NCI-H187 treated with DMSO at 0.1 percent for 48 hours (cell line): ENCODE measurements at regions not wholly inside any gene's neighbourhood (a gene's known extent, or its start where the extent isn't known, plus 50 kb on each side); places are given as distances from the start of the nearest gene placed in this dataset.

Source experiments
- DNase-seq: peaks from one replicate; lab custom pipeline; 2025; lab: John Stamatoyannopoulos, UW

DNA sequence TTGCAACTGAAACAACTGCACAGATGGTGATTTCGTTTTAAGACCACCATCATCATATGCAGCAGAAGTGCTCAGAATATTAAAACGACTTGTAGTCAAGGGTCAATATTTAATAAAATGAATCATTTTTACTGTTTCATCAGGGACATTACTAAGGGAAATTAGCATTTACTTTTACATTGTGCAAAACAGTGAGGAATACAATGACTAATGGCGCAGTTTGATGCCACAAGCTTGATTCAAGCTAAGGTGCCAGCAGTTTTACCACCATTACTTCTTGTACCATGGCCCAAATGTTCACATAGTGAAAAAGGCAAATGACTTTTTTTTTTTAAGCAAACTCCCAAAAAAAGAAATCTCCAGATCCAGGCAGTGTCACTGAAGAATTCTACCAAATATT is 277.4 kb upstream of the CHRNA7 start:
- DNase-seq = no peak

DNA sequence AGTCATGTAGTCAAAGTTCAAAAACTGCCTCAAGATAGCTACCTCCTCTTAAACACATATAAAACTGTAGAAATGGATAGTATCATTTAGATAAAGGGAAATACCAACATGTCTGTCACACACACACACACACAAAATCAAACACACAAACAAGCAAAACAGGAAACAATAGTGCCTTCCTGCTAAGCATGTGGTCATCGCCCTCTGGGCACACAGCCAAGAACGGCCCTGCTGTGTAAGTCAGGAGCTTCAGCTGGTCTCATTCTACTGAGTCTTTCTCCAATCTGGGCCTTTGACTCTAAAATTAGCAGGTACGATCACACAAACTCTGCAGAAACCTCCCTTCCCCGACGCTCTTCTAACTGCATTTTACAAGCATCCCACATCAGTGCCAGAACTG is 272.2 kb upstream of the CHRNA7 start:
- DNase-seq = no peak

DNA sequence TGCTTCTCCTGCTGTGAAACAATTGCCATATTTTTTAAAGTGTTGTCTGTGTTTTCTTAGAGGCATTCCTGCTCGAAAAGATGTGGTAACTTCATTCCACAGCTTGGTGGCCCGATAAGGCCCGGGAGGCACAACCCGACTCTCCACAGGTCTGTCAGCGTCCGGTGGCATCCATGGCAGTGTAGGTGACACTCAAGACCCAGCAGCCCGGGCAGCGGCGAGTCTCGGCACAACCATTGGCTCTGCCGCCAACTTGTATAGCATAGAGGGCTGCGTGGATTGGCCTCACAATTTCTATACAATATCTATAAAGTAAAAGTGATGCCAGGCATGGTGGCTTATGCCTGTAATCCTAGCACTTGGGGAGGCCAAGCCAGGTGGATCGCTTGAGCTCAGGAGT is 262.3 kb upstream of the CHRNA7 start:
- no peak for DNase-seq

DNA sequence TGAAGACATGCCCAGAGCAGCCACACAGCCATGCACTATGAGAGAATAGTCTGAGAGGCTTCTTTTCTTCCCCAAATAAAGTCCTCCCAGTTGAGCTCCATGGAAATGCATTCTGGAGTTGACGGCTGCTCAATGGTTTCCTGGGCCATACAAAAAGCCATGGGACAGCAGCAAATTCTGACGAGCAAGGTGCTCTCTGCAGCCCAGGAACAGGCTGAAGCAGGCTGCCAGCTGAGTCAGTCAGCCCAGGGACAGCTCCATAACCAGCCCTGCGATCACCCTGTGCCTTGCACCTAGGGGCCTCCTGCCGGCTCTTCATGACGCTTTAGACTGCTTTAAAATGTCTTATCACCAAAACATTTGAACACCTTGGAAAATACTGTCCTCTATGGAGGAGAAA is 256.3 kb upstream of the CHRNA7 start:
- no peak for DNase-seq

GRCh38 chr15:31776039-31776438 is 254.3 kb upstream of the CHRNA7 start:
- no peak for DNase-seq

DNA sequence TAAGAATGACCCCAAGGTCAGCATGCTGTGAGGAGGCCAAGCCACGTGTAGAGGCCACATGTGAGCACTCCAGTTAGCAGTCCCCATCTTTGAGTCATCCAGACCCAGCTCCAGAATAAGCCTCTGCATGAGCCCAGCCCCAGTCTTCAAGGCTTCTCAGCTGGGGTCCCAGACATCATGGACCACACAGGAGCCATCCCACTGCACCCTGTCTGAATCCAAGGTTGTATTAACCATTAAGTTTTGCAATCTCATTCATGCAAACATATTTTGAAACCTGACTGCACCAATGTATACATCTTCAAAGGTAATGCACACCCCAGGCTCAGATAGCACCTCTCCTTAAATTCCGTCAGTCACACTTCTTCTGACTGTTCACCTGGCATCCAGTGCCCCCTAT is 249.1 kb upstream of the CHRNA7 start:
- DNase-seq = no peak

GRCh38 chr15:31782016-31782783 is 248.1 kb upstream of the CHRNA7 start:
- no peak for DNase-seq

- DNase-seq = no peak
Measured at GRCh38 chr15:31782951-31783350, 247.4 kb upstream of the CHRNA7 start.

- DNase-seq = no peak
Measured at GRCh38 chr15:31786360-31786759, 244.0 kb upstream of the CHRNA7 start.

- DNase-seq = no peak
Measured at GRCh38 chr15:31788104-31788503, 242.2 kb upstream of the CHRNA7 start.

GRCh38 chr15:31792611-31793199 is 237.6 kb upstream of the CHRNA7 start:
- no peak for DNase-seq

DNA sequence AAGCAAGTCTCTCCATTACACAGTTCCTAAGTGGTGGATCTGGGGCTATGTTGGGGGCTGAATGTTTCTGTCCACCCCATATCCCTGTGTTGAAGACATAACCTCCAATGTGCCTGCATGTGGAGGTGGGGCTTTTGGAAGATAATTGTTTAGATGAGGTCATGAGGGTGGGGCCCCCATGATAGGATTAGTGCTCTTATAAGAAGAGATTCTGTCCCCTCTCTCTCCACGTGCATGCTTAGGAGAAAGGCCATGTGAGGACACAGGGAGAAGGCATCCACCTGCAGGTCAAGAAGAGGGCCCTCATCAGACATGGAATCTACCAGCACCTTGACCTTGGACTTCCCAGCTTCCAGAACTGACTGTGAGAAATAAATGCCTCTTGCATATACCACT is 231.0 kb upstream of the CHRNA7 start:
- DNase-seq = no peak

DNA sequence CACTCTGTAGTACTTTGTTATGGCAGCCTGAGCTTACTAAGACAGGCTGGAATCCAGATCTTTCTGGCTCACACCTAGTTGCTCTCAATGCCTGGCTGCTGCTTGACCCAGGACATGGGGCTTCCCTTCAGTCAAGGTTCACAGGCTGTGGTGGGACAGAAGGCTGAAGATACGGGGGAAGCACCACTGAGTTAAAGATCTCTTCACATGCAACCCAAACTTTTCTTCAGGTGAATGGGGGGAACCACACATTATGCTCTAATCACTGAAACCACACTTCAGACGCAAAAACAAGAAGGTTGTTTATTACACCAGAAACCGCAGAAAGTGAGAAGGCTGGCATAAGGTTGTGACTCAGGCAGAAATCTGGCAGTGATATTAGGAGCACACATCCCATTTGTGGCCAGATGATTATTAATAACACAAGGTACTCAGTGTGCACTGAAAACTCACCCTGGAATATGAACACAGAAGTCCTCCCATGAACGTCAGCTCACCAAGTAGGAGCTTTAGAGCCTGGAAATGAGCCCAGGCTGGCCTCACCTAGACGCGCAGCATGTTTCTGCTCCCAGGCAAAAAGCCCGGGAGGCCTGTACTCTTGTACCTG is 230.5 kb upstream of the CHRNA7 start:
- DNase-seq = no peak

DNA sequence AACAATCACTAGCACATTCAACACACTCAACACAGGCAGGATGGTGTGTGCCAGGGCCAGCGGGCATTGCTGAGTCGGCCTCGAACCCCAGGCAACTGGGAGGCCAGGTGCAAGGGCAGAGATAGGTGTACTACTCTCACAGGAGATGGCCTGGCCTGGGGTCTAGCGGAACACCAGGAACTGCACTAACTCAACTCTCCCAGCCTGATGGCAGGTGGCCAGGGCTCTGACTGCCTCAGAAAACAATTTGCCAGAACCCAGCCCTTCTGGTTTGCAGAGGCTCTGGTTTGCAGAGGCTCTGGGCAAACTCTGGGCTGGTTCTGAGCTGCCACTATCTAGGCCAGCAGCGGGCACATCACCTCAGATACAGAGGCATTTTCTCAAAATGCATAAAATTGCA is 229.2 kb upstream of the CHRNA7 start:
- no peak for DNase-seq

- no peak for DNase-seq
Measured at GRCh38 chr15:31802761-31803160, 227.6 kb upstream of the CHRNA7 start.

DNA sequence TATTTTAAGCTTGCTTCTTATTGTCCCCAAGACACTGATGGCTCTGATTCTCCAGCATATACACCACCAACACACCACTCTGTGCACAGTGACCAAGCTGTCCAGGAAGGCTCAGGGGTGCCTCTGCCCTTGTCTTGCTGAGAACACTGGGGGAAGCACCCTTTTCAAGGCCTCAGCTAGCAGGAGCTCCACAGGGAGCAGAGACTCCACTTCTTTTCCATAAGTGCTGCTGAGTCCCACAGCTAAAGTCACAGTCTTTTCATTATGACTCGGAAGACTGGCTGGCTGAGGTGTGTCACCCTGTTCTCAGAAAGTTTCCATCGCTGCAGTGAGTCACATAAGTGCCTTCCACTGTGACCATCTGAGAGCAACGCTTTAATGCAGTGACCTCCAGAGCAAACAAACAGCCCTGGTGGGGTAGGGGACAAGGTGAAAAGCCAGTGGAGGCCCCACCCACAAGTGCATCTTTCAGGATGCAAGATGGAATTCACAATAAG is 226.9 kb upstream of the CHRNA7 start:
- DNase-seq = no peak

DNA sequence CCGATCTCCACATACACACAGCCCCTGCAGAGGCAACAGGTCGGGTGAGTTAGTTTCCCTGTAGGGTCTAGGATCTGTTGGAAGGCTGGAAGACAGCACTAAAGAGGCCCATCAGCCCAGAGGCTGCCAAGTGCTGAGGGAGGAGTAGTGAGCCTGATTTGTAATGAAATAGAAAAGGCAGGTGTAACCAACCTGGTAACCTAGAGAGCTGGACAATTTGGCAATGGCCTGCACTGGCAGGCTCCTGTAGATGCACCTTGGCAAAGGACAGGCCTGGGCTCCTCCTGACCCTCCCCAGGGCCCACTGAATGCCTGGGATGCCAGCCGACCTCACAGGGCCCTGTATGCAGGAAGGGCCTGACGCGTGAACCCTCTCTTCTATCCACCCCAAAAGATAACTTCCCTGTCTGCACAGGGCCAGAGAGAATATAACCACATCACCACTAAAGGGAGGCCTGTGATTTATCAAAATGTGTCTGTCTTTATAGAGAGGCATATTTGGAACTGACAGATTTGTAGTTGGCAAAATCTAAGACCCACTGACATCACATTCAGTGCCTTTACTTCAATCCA is 225.1 kb upstream of the CHRNA7 start:
- DNase-seq = no peak

- DNase-seq = no peak
Measured at GRCh38 chr15:31806106-31806505, 224.2 kb upstream of the CHRNA7 start.

GRCh38 chr15:31811641-31812040 is 218.7 kb upstream of the CHRNA7 start:
- DNase-seq = no peak

DNA sequence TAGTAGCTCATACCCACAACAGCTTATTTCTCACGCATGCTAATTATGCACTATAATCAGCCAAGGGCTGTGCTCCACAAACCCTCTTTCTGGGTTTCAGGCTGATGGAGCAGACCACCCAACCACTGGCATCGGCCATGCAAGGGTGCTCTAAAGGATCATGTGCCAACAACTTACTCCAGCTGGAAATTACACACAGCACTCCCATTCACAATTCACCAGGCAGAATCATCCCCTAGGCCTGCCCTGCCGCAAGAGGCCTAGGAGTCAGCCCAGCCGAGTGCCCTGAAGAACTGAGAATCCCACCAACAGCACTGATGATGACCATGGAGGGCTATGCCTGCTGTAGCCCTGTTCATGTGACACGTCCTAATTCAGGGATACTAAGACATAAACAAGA is 216.2 kb upstream of the CHRNA7 start:
- DNase-seq = no peak

GRCh38 chr15:31815411-31816155 is 214.7 kb upstream of the CHRNA7 start:
- DNase-seq = no peak

DNA sequence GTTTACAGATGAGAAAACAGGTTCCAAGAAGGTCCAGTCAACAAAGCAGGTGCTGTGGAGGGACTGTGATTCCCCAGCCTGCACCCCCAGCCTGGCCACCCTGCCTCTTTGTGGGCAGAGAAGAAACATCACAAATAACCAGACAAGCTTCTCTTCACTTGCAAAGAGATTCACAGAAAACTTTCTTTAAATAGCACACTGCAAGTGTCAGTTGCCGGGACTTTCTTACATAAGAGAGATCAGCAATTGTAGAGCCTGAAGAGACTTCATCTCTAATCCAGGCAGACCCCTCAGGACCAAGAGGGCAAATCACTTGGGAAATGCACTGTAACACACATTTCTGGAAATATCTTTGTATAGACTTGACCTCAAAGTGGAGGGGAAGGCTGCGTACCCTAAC is 207.9 kb upstream of the CHRNA7 start:
- no peak for DNase-seq
